ENCODE measurements at regions not wholly inside any gene's neighbourhood (a gene's known extent, or its start where the extent isn't known, plus 50 kb on each side); places are given as distances from the start of the nearest gene placed in this dataset.

DNA sequence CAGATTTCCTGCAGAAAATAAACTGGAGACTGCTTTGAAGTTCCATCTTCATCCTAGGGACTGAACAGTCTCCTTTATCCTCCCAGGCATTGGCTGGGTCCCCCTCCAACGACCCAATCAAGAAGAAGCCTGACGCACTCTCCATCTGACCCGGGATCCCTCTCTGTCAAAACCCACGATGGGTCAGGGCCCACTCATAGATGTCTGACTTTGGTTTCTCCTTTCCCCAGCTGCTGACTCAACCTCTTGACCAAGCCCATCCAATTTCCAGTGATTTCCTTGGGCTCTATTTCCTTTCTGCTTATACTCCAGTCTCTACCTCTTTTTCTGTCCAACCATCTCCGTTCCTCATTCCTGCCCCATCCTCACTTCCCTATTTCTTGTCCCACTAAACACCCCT lies 189.7 kb downstream of the MIAT start:
- no peak for DNase-seq (ENCODE audit: low read depth)

DNA sequence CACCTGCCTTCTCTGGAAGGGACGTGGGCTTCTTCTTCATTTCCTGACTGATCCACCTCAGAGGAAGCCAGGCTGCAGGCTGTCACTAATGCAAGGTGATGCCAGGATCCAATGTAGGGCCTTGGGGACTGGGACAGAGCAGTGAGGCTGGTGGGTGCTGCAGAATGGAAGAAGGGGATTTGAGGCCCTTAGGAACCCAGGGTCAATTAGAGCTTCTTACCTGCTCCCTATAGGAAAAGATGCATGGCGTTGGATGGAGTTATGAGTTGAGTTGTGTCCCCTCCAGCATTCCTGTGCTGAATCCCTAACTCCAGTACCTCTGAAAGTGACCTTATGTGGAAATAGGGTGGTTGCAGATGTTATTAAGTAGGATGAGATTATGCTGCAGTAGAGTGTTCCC lies 190.4 kb downstream of the MIAT start:
- DNase-seq (ENCODE audit: low read depth) = no peak

DNA sequence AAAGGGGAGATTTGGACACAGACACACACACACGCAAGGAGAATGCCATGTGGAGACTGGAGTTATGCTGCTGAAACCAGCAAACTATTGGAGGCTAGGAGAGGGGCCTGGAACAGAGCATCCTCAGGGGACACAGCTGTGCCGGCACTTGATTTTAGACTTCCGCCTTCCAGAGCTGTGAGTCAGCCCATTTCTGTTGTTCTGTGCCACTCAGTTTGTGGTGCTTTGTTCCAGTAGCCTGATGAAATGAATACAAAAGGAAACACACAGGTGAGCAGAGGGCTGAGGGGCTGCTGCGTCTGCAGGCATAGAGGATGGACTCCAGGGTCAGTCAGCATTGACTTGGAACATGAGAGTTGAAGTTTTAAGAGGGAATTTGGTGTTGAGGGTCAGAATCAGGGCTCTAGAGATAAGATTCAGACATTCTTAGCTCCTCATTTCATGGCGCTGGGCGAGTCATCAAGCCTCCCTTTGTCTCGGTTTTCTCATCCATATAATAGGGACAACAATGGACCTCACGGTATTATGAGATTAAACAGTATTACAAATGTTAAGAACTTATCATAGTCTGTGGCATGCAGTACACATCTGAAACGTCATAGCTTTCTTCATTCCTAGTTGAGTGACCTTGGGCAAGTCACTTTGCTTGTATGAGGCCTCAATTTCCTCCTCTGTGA lies 191.0 kb downstream of the MIAT start:
- DNase-seq (ENCODE audit: low read depth) = no peak

DNA sequence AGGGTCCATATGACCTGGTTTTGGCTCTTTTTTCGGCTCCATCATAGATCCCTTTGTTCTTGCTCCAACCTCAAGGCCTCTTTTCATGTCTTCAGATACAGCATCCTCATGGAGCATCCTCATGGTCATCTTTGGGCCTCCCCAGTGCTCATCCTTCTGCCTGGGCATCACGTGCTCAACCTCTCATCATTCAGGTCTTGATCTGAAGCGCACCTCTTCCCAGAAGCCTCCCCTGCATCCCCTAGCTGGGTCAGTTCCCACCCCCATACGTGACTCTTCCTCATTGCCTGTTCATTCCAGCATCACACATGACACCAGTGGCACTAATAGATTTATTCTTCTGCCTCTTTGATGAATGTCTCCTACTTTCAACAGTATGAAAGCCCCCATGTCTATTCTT lies 192.2 kb downstream of the MIAT start:
- no peak for DNase-seq (ENCODE audit: low read depth)

DNA sequence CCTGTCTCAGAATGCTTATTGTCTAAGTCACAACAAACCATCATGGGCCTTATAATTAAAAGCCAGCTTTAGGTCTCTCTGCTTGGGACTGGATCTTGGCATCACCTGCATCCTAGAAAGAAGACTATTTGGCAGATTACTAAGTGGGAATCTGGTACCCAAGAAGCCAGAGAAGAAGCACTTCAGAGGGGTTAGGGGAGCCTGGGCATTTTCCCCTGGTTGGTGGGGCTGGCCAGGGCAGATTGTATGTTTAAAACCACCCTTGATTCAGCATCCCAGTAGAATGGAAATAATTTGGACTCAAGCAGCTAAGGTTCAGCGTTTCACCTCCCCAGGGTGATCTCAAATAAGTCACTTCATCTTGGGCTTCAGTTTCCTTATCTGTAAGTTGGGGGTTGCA lies 193.7 kb downstream of the MIAT start:
- no peak for DNase-seq (ENCODE audit: low read depth)

DNA sequence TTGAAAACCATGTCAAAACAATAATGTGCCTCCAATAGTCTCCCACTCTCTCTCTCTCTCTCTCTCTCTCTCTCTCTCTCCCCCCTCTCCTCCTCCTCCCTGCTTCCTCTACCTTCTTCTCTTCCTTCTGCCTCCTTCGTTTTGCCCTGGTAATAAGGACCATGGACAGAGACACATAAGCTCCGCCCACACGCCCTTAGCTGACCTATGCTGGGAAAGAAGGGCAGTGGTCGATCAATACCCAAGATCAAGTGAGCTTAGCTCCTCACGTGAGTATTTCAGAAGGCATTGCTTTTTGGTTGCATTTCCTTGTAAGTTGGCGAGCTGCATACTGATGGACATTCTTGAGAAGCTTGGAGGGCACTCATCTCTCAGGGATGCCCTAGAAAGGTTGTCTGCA lies 194.8 kb downstream of the MIAT start:
- no peak for DNase-seq (ENCODE audit: low read depth)

DNA sequence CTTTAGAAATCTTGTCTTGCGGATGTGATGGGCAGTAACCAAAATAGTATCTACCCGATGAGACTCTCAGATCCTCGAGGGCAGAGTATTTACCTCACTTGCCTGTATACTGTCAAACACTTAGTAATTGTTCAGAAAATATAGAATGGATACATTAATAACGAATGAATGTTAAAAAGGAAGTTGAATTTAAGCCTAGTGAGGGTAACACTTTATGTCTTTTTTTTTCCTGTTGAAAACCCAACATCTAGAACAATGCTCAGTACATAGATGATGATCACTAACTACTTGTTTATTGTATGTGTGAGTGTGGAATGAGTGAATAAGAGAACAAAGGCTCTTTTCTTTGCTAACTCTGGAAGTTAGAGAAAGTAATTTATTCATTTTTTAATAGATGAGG lies 195.7 kb downstream of the MIAT start:
- no peak for DNase-seq (ENCODE audit: low read depth)

DNA sequence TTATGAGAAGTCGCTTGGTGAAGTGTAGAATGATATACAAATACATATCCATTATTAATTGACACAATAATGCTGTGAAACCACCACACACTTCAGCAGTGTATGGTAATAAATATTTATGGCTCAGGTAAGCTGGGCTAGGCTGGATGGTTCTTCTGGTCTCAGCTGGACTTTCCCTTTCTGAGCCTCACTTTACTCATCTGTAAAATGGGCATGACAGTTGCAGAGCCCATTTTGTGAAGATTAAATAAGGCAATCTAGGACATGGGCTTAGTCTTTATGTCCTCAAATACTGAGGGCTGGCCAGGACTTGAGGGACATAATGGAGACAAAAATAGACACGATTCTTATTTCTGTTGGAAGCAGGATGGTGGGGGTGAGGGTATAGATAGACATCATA lies 196.1 kb downstream of the MIAT start:
- no peak for DNase-seq (ENCODE audit: low read depth)

DNA sequence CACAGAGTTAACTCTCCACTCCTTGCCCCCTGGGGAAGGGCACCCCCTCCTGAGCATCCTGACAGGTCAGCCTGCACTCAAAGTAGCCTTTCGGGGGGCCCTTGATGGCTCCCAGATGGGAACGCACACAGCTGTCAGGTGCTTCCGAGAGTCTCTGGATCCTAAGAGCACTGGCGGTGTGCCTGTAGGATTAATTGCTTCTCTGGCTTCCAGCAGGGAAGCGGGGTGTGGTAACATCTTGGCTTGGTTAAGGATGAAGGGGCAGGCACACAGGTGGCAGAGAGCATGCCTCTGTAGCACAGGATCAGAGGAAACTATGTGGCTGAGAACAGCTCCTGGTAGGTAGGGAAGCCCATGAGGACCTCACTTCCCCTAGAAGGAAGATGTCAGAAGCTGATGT lies 199.8 kb downstream of the MIAT start:
- DNase-seq (ENCODE audit: low read depth) = no peak

DNA sequence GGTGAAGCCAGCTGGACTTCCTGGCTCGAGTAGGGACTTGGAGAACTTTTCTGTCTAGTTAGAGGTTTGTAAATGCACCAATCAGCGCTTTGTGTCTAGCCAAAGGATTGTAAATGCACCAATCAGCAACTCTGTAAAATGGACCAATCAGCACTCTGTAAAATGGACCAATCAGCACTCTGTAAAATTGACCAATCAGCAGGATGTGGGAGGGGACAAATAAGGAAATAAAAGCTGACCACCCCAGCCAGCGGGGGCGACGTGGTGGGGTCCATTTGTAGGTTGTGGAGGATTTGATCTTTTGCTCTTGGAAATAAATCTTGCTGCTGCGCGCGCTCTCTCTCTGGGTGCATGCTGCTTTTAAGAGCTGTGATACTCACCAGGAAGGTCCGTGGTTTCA lies 202.9 kb downstream of the MIAT start:
- no peak for DNase-seq (ENCODE audit: low read depth)

DNA sequence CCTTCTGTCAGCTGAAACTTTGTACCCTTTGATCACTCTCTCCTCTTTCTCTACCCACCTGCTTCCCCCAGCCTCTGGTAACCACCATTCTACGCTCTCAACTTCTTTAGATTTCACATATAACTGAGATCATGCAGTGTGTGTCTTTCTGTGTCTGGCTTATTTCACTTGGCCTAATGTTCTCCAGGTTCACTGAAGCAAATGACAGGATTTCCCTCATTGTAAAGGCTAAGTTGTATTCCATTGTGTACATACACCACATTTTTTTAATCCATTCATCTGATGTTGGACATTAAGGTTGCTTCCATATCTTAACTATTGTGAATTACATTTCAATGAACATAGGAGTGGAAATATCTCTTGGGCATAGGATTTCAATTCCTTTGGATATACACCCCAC lies 207.6 kb downstream of the MIAT start:
- DNase-seq (ENCODE audit: low read depth) = no peak

DNA sequence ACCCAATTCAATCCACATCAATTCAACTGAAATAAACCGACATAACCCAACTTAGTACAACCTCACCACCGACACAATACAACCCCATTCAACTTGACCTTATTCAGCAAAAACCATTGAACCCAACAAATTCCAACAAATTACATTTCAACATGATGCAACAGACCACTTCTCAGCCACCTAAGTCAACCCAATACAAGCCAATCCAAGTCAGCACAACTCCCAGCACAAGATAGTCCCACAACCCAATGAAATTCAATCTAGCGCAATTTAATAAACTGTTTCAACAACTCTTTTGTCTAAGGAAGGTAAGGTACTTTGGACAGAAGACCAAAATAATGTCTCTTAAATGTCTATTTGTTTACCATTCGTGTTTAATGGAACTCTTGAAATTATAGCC lies 226.0 kb downstream of the MIAT start:
- DNase-seq (ENCODE audit: low read depth) = no peak

DNA sequence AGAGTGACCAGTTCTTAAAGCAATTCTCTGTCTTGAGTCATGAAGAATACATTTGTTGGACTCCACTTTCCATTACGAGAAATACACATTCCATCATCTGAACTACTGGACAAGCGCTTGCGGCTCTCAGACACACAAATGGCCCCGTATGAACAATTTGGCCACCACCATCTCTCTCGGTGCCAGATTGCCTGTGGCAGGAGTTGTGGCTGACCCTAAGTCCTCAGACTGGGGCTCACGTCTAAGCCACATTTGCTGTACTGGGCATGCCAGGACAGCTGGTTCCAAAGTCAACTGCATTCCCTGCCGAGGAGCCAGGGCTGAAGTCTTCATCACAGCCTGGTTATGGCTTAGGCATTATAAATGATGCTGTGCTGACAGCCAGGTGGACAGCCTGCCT lies 227.5 kb downstream of the MIAT start:
- DNase-seq (ENCODE audit: low read depth) = no peak

DNA sequence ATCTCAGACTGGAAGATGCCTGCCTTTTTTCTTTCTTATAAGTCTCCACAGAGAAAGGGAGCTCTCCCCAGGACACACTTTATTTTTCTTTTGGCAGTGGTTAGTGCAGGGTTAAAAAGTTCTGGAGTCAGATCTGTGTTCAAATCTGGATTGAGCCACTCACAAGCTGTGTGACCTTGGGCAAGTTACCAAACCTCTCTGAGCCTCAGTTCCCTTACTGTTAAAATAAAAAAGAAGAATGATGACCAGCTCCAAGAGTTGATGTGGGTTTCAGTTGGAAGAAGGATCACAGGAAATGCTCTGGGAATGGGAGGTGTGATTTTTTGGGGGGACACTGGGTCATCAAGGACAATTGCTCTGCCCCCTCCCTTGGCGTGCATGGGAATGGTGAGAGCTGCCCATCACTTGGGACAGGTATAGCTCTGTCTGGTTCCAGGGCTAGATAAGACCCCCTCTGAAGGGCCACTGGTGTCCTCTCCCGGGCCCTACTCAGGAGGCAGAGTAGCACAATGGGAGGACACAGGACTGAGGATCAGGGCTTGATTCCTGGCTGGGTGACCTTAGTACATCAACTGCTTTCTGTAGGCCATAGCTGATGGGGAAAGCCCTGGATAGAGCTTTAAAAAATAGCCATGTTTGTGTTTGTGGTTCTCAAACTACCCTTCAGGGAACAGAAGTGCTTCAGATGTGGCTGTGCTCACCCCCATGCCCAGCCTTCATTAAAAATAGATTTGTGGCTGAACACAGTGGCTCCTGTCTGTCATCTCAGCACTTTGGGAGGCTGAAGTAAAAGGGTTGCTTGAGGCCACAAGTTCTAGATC lies 228.3 kb downstream of the MIAT start:
- DNase-seq (ENCODE audit: low read depth) = no peak

DNA sequence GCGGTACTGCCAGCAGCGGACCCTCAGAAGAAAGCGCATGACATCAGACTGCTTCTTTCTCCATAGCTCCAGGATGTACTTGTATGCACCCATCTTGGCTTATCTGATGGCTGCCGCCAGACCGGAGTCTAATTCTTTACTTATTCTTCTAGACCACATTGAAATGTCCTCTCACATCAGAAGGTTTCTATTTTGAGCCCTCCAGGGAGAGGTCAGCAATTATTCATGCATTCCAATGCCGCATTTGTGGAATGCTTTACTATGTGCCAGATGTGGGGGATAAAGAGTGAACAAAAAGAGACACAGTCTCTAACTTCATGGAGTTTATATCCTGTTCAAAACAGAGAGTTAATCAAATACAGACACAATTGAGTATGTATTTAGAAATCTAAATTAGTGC lies 230.1 kb downstream of the MIAT start:
- DNase-seq (ENCODE audit: low read depth) = no peak

DNA sequence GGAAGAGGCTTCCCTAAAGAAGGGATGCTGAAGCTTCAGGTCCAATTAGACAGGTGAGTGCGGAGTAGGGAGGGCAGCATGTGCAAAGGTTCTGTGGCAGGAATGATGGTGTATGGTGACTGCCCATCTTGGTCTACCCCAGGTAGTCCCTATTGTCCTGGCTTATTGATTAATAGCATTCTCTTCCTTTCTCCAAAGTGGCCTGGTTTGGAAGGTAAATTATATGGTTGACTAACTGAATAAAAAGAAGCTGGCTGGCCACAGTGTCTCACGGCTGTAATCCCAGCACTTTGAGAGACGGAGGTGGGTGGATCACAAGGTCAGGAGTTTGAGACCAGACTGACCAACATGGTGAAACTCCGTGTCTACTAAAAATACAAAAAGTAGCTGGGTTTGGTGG lies 230.5 kb downstream of the MIAT start:
- DNase-seq (ENCODE audit: low read depth) = no peak

DNA sequence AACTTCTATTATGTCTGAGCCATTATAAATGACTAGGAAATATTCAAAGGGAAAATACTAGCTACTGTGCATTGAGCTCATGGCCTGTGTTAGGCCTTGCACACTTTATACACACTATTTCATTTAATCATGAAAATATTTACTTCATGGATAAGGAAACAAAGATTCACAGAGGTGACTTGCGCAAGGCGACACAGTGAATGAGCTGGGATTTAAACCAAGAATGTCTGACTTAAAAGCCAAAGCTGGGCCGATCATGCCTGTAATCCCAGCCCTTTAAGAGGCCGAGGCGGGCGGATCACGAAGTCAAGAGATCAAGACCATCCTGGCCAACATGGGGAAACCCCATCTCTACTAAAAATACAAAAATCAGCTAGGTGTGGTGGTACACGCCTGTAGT lies 231.5 kb downstream of the MIAT start:
- no peak for DNase-seq (ENCODE audit: low read depth)

DNA sequence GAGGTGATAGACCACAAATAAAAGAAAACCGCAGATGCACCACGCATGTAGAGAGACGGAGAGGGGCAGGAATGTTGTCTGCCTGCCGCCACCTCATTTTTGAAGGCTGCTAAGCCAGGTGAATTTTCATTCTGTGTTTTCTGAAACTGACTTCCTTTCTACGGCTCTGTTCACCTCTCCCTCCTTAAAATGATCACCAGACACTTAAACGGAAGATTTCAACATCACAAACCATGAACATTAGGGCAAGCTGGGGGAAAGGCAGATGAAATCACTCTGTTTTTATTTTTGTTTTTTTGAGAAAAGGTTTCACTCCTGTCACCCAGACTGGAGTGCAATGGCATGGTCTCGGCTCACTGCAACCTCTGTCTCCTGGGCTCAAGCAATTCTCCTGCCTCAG lies 232.4 kb downstream of the MIAT start:
- DNase-seq (ENCODE audit: low read depth) = no peak

DNA sequence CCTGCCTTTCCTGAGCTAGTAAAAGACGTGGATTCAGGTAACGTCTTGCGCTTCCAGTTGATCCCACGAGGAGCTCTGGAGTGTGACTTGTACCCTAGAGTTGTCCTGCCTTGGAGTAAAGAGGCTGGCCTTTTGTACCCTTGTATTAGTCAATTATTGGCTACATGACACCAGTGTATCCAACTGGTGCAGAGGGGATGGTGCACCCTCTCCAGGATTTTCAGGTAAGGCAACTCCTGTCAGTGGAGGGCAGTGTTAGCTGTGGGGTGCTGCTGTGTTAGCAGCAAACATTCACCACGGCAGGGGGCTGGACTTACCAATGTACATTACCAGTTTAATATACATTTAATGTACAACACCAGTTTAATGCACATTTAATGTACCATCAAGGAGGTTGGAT lies 233.5 kb downstream of the MIAT start:
- no peak for DNase-seq (ENCODE audit: low read depth)

DNA sequence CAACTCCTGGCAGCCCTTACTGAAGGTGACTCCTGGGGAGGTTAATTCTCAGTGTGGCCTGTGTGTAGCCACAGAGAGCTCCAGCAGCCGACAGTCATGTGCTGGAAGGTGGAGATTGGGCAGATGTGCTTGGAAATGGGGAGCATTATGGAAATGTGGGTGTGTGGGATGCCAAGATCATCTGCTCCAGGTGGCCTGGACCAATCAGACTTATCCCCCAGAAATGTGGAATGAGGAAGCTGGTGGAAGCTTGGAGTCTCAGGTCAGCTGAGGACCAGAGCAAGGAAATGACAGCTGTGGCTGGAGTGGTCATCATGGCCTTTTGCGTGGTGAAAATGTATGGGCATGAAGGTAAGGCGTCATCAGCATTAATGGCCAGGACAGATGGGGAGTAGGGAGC lies 234.0 kb downstream of the MIAT start:
- DNase-seq (ENCODE audit: low read depth) = no peak

DNA sequence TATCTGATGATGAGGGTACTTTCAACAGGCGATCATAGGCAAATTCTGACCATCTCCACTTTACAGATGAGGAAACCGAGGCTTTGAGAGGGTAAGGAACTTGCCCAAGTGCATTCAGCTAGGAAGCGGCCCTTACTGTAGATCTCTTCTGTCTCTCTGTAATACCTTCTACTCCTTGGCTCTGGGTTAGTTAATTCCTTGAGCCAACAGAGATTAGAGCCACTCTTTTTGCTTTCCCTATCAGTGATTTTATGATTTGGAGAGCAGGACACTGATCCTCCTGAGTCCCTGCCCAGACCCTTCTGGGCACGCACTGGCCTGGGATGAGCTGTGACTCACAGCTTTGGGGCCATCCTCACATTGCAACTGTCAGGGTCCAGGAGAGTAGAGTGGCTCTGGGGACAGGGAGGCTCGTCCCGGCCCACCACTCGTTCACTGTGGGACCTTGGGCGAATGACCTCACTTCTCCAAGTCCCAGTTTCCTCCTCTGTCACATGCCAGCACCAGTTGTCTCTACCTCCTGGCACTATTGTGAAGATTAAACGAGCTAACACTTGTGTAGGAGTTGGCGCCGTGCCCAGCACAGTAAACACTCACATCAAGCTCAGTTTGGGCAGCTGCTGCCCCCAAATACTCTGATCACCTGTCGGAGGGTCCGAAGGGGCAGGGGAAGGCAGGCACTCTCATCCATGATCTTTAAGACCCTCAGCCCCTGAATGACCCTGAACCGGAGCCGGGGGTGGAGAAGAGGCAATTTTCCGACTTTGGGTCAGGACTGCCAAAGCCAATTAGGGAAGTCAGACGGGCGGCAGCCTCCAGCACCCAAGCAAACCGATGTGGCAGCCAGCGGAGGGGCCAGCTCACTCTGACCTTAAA lies 235.0 kb downstream of the MIAT start:
- DNase-seq (ENCODE audit: low read depth) = no peak

DNA sequence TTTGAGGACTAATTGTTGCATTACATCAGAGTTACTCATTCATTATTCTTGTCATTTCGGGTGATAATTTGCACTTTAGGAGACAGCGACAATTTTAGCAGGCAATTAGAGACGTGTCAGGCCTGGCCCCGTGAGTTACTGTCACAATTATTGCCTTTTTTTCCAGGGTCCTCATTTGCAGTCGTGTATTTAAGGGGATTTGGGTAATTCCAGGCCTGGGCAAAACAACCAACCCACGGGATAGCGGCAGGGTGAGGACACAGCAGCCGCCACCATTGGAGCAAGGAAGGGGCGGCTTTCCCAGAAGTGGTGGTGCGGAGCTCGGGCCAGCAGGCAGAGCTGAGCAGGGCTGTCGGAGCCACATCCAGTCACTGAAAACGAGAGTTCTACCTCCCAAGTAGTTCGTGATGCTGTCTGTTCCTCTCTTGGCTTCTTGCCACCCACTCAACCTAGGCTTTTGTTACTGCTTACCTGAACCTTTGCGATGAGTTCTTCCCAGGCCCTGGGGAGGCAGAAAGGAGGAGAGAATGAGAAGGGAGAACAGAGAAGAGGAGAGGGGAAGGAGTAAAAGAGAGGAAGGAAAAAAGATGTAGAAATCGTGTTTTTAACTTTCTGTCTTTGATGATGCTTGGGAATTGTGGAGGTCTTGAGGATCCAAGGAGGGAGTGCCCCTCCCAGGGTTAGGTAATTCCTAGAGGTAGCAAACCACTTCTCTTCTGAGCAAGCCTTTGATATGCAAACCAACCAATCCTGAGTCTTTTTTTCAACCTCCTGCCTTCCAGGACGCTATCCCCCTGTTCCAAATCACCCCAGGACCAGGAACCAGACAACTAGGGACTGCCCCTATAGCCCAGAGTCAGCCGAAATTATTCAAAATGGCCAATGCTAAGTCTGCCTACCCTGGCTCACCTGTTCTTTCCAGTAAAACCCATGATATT lies 236.1 kb downstream of the MIAT start:
- DNase-seq (ENCODE audit: low read depth) = no peak

Data from activated gamma-delta T cell treated with anti-CD3 and anti-CD28 coated beads, Interleukin-2, amount 50 U/mL, for 16 hours (primary cell).